HL-60 (cell line): ENCODE measurements at regions not wholly inside any gene's neighbourhood (a gene's known extent, or its start where the extent isn't known, plus 50 kb on each side); places are given as distances from the start of the nearest gene placed in this dataset.

Experiments used
- DNase-seq, 2 experiments: peaks; one replicate each; pipeline ENCODE4 v3.0.0-alpha.2; 2010 to 2020; ENCODE audit warnings: low read depth in 1 of 2, low spot score in 1 of 2
- H3K27ac ChIP-seq: fragments of 250-450 bp; sonication (Bioruptor Pico); replicated peaks from 2 replicates; pipeline ENCODE4 v1.5.1; 2020; ENCODE audit warnings: mild to moderate bottlenecking, moderate library complexity
- H3K27me3 ChIP-seq: fragments of 250-450 bp; sonication (Bioruptor Pico); 2 replicates; pipeline ENCODE4 v1.5.1; 2021; ENCODE audit warnings: mild to moderate bottlenecking, moderate library complexity; ENCODE audit not compliant: insufficient read depth, poor library complexity, severe bottlenecking
- H3K4me3 ChIP-seq: replicated peaks from 2 replicates; pipeline ENCODE4 v1.5.1; 2011; ENCODE audit warnings: mild to moderate bottlenecking, control low read depth, low read length; ENCODE audit not compliant: insufficient read depth
- GABPA ChIP-seq: IDR thresholded peaks from 2 replicates; pipeline ENCODE4 v1.6.1; 2012; ENCODE audit warnings: low read depth
- POLR2AphosphoS5 ChIP-seq: IDR thresholded peaks from 2 replicates; pipeline ENCODE4 v1.6.1; 2012; ENCODE audit warnings: low read depth
- REST ChIP-seq: IDR thresholded peaks from 2 replicates; pipeline ENCODE4 v1.6.1; 2012; ENCODE audit warnings: low read depth; ENCODE audit not compliant: insufficient replicate concordance
- SPI1 ChIP-seq: IDR thresholded peaks from 2 replicates; pipeline ENCODE4 v1.6.1; 2012; ENCODE audit warnings: low read depth, mild to moderate bottlenecking, borderline replicate concordance
- TF ChIP-seq, protein P1 (sequence below): IDR thresholded peaks from one replicate; pipeline ENCODE4 v1.5.1; 2011; ENCODE audit warnings: low read length, control low read depth, inconsistent platforms; ENCODE audit not compliant: insufficient read depth

- Histone ChIP-seq H3K4me3 (no peak overlapping the region), H3K27ac (no peak overlapping the region), H3K27me3 (no peaks in the 10 kb centered on the region)
- TF ChIP-seq, protein P1, sequence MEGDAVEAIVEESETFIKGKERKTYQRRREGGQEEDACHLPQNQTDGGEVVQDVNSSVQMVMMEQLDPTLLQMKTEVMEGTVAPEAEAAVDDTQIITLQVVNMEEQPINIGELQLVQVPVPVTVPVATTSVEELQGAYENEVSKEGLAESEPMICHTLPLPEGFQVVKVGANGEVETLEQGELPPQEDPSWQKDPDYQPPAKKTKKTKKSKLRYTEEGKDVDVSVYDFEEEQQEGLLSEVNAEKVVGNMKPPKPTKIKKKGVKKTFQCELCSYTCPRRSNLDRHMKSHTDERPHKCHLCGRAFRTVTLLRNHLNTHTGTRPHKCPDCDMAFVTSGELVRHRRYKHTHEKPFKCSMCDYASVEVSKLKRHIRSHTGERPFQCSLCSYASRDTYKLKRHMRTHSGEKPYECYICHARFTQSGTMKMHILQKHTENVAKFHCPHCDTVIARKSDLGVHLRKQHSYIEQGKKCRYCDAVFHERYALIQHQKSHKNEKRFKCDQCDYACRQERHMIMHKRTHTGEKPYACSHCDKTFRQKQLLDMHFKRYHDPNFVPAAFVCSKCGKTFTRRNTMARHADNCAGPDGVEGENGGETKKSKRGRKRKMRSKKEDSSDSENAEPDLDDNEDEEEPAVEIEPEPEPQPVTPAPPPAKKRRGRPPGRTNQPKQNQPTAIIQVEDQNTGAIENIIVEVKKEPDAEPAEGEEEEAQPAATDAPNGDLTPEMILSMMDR: no peak
- TF ChIP-seq REST (no peak), POLR2AphosphoS5 (no peak), SPI1 (no peak), GABPA (no peak)
- no peak for DNase-seq
Measured at GRCh38 chr13:87384099-87384498, 287.1 kb upstream of the SLITRK5 start.

DNA sequence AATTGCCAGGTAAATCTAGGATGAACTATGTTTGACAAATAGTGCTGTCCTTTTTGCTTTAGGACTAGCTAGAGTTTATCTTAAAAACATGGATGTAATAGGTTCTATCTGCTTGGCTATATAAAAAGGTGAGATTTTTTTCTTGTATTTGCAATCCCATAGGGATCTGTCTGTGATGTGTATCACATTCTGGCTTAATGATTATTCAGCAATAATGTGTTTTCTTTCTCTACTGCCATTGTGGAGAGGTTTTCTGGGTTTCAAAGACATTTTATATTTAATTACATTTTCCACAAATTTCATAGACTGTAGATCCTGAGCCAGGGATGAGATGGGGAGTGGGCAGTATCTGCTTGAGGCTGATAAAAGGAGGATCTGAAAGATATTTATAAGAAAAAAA lies 277.8 kb upstream of the SLITRK5 start:
- H3K27ac ChIP-seq: no peak overlapping the region
- no peaks in the 10 kb centered on the region for H3K27me3 ChIP-seq
- DNase-seq: no peak
- TF ChIP-seq, protein P1: no peak
- TF ChIP-seq REST: no peak
- no peak overlapping the region for H3K4me3 ChIP-seq

- H3K27me3 ChIP-seq: no peaks in the 10 kb centered on the region
- no peak for DNase-seq
- TF ChIP-seq REST (no peak), POLR2AphosphoS5 (no peak), GABPA (no peak), SPI1 (no peak)
- TF ChIP-seq, protein P1: no peak
Measured at GRCh38 chr13:87398047-87398446, 273.1 kb upstream of the SLITRK5 start.

More at GRCh38 chr13:87398047-87398446, 273.1 kb upstream of the SLITRK5 start:
- H3K27ac ChIP-seq: no peak overlapping the region
- no peak overlapping the region for H3K4me3 ChIP-seq
